ENCODE measurements at regions not wholly inside any gene's neighbourhood (a gene's known extent, or its start where the extent isn't known, plus 50 kb on each side); places are given as distances from the start of the nearest gene placed in this dataset.

DNA sequence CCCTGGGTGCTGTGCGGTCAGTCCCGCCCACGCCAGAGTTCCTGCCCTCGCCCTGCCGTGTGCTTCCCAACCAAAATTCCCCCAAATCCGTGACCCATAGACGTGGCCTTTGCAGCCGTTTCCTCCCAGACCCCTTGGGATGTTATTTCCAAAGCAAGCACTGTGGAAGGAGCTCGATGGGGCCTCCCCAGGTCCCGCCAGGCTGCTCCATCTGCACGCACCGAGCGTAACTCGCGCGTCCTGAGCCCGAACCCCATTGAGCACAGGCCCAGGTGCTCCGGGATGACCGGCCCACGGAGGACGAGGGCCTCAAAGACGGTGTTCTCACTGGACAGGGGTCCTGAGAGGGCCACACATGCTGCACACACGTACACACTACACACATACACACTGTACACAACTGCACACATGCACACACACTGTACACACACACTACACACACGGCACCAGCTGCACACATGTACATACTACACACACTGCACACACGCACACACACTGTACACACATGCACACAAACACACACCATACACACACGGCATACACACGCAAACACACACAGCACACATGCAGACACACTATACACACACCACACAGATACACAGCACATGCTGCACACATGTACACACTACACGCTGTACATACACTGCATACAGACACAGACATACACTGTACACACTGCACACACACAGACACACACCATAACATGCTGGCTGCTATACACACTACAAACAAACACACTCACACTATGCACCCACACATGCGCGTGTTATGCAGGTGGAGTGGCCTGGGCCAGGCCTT lies 431.2 kb upstream of the SALL3 start:
- TF ChIP-seq, protein P1, sequence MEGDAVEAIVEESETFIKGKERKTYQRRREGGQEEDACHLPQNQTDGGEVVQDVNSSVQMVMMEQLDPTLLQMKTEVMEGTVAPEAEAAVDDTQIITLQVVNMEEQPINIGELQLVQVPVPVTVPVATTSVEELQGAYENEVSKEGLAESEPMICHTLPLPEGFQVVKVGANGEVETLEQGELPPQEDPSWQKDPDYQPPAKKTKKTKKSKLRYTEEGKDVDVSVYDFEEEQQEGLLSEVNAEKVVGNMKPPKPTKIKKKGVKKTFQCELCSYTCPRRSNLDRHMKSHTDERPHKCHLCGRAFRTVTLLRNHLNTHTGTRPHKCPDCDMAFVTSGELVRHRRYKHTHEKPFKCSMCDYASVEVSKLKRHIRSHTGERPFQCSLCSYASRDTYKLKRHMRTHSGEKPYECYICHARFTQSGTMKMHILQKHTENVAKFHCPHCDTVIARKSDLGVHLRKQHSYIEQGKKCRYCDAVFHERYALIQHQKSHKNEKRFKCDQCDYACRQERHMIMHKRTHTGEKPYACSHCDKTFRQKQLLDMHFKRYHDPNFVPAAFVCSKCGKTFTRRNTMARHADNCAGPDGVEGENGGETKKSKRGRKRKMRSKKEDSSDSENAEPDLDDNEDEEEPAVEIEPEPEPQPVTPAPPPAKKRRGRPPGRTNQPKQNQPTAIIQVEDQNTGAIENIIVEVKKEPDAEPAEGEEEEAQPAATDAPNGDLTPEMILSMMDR (IDR thresholded peaks at IDR 0.05), result peak in 1 of 3 donors; percentile 17
- TF ChIP-seq POLR2A (IDR thresholded peaks at IDR 0.05), result no peak
